Smooth muscle cell of the brain vasculature (primary cell): ENCODE measurements at regions not wholly inside any gene's neighbourhood (a gene's known extent, or its start where the extent isn't known, plus 50 kb on each side); places are given as distances from the start of the nearest gene placed in this dataset.
"Not testable (repeated sequence)": the region's sequence is repeated elsewhere in the genome, so short reads cannot be mapped to it uniquely, and the experiment has no call there.

Source experiments
- DNase-seq: peaks from one replicate; pipeline ENCODE4 v3.0.0-alpha.2; 2012; ENCODE audit warnings: low read depth, low spot score

- no peak for DNase-seq
Observed at GRCh38 chr12:89064780-89065179, 287.5 kb downstream of the DUSP6 start.

- no peak for DNase-seq
Observed at GRCh38 chr12:89064151-89064550, 288.1 kb downstream of the DUSP6 start.

DNA sequence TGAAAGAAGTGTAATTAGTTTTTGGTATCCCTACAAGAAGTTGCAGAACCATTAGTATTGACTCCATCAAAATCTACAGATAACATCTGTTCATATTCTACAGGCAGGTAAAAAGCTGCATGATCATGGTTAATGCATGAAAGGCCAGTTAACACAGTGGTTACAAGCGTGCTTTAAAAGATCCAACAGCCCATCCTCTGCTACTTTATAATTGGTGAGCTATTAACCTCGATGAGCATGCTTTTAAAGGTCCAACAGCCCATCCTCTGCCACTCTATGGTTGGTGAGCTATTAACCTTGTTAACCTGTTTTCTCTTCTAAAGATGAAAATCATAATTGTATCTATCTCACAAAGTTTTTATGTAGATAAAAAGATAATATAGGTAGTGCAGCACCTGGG, 289.3 kb downstream of the DUSP6 start:
- no peak for DNase-seq

DNA sequence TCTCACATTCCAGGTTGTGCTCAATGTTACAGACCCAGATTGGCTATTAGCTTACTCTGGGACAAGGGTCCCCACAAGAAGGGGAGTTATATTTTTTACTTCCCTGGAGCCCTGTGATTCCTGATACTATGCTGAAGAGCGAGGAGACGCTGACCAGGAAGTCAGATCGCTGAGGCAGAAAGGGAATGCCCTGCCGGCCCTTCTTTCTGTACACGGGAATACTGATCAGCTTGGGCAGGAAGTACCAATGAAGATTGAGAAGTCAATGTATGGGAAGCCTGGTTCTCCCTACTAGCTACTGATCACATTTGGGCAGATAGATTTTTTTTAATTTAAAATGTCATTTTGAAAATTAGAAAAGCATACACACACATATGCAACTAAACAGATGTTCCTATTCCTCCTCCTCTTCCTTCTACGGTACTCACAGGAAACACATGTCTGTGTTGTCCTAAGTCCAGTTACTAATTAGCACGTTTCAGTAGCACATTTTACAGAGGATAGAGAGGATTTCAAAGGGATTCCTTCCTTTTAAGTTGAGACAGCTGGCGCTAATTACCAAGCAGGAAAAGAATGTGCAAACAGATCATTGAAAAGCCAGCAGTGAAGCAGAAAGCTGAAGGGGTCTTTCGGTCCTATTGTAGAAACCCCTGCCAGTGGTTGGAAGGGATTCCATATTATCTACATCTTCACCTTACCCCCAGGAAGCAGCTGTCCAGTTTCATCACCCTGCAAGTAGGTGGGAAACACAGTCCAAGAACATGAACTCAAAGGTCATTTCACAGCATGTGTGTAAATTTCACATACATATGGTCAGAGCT, 292.4 kb downstream of the DUSP6 start:
- DNase-seq: peak; percentile 28

DNA sequence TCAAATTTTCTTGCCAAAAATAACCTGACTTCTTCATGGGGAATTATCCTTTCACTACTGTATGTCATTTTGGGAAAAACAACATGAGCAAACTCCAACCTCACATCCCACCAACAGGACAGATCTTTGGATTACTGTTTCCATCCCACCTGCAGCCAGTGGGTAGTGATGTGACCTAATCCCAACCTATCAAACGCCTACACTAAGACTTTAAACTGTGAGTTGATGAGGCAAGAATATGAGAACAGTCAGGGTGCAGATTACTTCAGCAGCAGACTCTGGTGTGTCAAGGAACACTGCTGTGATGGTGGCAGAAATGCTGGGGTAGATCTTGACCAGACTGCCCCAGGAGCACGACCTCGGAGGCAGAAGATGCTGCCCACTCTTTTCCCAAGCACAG, 293.2 kb downstream of the DUSP6 start:
- DNase-seq: no peak

DNA sequence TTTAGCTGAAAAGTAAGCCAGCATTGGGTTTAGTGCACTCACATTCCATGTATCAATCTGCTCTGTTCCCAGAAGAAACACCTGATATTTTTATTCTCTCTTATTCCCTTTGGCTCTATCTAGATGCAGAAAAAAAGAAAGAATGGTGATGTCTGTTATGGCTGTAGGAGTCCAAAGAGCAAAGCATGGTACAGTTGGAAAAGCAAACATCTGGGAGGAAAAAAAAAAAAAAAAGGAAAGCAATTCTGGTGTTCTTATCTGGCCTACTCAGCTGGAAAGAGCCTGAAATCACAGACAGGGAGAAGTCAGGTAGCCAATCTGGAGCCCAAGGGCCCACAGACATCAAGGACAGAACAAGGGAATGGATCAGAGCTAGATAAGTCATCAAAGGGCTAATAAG, 293.9 kb downstream of the DUSP6 start:
- DNase-seq: no peak

GRCh38 chr12:89053817-89054216, 298.5 kb downstream of the DUSP6 start:
- DNase-seq: not testable (repeated sequence)

DNA sequence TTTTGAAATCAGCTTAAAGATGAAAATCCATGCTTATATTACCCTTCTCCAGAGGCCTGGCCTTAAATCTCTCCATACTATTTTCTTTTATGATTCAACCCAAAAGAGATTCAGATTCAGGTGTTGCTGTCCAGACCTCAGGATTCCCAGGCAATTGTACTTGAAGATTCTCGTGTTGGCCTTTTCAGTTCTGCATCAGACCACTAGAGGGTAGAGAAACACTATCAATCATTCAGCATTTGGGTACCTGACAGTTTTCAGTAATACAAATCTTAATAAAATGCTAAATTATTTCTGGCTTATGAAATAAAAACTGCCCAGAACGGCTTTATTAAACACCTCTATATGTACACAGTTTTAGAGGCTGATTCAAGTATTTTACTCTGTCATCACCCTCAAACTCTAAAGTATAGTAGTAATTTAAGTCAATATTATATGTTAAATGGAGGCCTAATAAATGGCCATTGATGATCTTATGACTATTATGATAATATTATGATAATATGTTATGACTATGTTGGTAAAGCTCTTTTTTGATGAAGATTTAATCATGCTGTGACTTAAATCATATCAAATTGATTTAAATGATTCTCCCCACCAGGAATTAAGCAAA, 301.1 kb downstream of the DUSP6 start:
- DNase-seq: peak; percentile 56

GRCh38 chr12:89047856-89048418, 304.4 kb downstream of the DUSP6 start:
- no peak for DNase-seq

DNA sequence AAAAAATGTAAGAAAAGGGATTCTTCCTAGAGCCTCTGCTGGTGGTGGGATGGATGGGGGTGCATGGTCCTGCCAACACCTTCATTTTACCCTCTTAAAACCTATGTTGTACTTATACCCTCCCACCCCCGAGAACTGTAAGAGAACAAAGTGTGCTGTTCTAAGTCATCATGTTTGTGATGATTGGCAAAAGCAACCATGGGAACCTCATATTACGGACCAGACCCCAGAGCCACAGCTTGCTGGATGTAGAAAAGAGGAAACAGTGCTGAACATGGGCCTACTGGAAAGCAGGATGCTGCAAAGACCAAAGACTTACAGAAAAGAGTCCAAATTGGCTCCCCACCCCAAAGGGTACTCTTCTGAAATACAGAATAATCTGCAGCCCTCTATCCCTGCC, 311.2 kb downstream of the DUSP6 start:
- DNase-seq: no peak

GRCh38 chr12:89040146-89040964, 311.9 kb downstream of the DUSP6 start:
- DNase-seq: no peak

DNA sequence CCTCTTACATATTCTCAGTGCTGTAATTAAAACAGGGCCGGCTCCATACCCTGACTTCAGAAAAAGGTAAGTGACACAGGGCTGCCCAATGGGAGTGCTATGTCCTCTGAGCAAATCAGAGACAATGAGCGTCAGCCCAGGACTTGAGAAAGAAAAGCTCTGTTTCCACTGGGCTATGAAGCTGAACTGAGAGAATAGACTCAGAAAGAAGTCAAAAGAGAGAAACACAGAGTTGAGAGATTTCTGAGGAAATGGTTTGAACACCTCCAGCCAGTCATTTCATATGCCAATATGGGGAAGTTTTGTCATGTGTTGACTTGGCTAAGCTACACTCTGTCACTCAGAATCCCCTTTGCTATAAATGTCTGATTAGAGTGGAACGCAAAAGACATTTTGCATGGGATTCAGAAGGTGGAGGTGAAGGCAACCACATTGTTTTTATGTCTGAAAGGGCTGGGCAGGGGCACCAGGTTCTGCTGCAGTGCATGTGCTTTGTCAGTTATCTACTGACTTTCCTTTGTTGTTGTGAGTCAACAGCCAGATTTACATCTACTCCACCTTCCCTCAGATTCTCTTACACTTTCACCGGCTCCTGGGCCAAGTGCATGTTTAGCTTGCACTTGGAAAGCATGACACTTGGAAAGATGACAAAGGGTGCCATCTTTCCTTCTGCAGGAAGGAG, 313.3 kb downstream of the DUSP6 start:
- DNase-seq: no peak

GRCh38 chr12:89033062-89033461, 319.2 kb downstream of the DUSP6 start:
- no peak for DNase-seq

DNA sequence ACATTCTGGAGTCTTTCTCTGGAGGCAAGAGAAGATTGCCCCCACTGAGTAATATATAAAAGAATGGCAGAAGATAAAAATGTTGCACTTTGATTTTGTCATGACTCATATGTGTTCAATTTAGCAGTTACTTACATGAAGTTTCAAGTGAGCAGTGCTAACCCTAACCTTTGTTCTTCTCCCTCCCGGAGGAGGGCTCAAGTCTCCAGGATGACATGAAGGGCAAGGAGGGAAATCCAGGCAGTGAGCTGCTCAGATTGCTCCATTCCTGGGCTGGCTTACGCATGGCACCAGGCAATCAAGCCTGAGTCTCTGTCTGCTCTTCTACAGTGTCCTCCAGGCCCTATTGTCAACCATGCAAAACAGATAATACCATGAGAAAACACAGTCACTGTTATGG, 322.3 kb downstream of the DUSP6 start:
- no peak for DNase-seq

- DNase-seq: no peak
Observed at GRCh38 chr12:89024580-89024979, 327.7 kb downstream of the DUSP6 start.

DNA sequence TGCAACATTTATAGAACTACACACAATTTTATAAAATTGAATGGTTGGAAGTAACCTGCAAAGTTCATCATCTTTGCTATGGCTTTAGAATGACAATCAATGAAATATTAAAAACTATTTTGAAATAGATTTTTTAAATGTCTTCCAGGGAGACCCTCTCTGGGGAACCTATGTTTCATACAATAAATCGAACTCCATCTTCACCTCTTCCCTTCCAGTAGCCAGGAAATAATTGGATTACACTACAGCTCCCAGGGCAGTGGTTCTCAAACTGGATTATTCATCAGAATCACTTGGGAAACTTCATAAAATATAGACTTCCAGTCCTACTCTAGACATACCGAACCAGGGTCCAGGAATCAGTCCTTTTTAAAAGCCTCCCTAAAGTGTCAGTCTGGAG, 328.4 kb downstream of the DUSP6 start:
- DNase-seq: no peak

DNA sequence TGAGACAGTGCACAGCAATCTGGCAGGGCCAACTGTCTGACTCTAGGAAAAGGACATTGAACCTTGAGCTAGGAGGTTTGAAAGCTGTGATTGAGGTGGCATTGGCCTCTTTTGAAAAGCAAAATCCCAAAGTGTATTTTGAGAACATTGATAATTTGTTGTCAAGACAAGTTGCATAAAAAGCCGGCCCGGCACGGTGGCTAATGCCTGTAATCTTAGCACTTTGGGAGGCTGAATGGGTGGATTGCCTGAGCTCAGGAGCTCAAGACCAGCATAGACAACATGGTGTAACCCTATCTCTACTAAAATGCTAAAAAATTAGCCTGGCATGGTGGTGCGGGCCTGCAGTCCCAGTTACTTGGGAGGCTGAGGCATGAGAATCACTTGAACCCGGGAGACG, 331.6 kb downstream of the DUSP6 start:
- DNase-seq: no peak

DNA sequence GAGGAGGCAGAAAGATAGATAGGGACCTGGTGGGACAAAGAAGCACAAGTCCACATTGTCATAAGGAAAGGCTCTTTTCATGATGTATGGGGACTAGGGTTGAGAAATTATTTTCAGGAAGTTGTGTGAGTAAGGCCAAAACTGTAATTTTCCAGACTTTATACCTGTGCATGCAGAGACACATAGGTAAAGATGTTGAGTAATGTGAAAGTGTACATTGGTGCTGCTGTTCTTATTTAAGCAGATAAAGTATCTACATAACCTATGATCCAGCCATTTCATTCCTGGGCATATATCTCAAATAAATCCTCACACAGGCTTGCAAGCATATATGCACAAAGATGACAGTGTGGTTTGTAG, 332.2 kb downstream of the DUSP6 start:
- no peak for DNase-seq

DNA sequence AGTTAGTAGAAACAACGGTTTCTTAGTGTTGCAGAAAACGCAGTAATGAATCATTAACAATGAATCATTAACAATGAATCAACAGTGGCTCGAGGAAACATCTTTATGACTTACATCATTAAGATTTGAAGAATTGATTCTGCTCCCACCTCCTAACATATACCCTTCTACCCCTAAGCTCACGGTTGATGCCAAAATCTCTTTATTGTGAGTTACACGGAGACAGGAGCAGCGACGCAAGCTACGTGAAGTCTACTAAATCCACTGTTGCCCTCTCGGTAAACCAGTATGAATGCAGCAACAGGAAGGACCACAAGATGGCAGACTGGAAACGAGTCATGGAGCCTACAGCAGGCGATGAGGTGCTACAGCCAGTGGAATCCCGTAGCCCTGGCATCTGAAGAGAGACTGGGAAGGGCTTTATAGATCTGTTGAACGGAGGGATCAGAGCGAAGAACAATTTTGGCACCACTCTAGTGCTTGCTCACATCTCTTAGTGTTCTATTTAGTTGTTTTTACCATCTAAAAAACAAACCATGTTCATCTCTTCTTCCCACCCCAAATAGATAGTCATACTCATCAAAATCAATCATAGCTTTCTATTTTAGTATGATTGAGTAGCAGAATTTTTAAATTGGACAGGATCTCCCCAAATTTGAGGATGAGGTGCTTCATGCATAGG, 332.7 kb downstream of the DUSP6 start:
- DNase-seq: peak; percentile 54

- peak; percentile 64 for DNase-seq
Observed at GRCh38 chr12:89016970-89017778, 335.1 kb downstream of the DUSP6 start.
